ENCODE measurements at regions not wholly inside any gene's neighbourhood (a gene's known extent, or its start where the extent isn't known, plus 50 kb on each side); places are given as distances from the start of the nearest gene placed in this dataset.
"Not testable (repeated sequence)": the region's sequence is repeated elsewhere in the genome, so short reads cannot be mapped to it uniquely, and the experiment has no call there.

- no peaks in the 10 kb centered on the region for H3K36me3 Mint-ChIP-seq
- no peaks in the 10 kb centered on the region for H3K4me1 Mint-ChIP-seq
- no peak overlapping the region for H3K27ac Mint-ChIP-seq
- peaks cover 8% of the 10 kb centered on the region for H3K27me3 Mint-ChIP-seq
- H3K9me3 Mint-ChIP-seq = no peaks in the 10 kb centered on the region
- CTCF ChIA-PET = no interaction called here
- no peak for DNase-seq
- no peak overlapping the region for H3K4me3 Mint-ChIP-seq
Measured at GRCh38 chr5:130875656-130876055, 289.4 kb downstream of the HINT1 start.

- CTCF ChIA-PET = no interaction called here
- H3K4me3 Mint-ChIP-seq = no peak overlapping the region
- H3K4me1 Mint-ChIP-seq = no peaks in the 10 kb centered on the region
- no peaks in the 10 kb centered on the region for H3K36me3 Mint-ChIP-seq
- peaks cover 8% of the 10 kb centered on the region for H3K27me3 Mint-ChIP-seq
- no peaks in the 10 kb centered on the region for H3K9me3 Mint-ChIP-seq
- no peak overlapping the region for H3K27ac Mint-ChIP-seq
- no peak for DNase-seq
Measured at GRCh38 chr5:130874861-130875417, 290.1 kb downstream of the HINT1 start.

- H3K27me3 Mint-ChIP-seq = peaks cover 4% of the 10 kb centered on the region
- DNase-seq = peak; percentile 44
- H3K36me3 Mint-ChIP-seq = no peaks in the 10 kb centered on the region
- H3K4me3 Mint-ChIP-seq = no peak overlapping the region
- H3K4me1 Mint-ChIP-seq = no peaks in the 10 kb centered on the region
- CTCF ChIA-PET = interaction anchor here (0.7 to 3.2 kb wide), 20 partner anchors 10 to 548 kb away, joined by 3 to 33 read pairs (median 4); no protein-coding TSS in a partner anchor
- no peaks in the 10 kb centered on the region for H3K9me3 Mint-ChIP-seq
- H3K27ac Mint-ChIP-seq = no peak overlapping the region
Measured at GRCh38 chr5:130871346-130872086, 293.5 kb downstream of the HINT1 start.

DNA sequence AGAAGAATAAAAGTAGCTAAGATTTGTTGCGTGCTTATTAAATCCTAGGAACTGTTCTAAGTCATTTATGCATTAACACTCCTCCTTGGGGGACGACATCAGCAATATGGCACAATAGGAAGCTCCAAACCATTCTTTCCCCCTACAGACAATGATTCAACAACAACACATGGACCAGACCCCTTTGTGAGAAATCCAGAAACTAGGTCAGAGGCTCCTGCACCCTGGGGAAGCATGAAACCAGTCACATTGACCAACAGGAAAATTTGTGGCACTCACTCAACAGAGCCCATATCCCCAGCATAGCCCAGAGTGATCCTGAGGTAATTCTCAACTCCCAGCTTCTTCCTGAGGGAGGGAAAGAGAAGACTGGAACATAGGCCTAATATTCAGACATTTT lies 294.4 kb downstream of the HINT1 start:
- no peaks in the 10 kb centered on the region for H3K36me3 Mint-ChIP-seq
- CTCF ChIA-PET = interaction anchor here (1.0 to 3.2 kb wide), 9 partner anchors 12 to 240 kb away, joined by 3 to 33 read pairs (median 4); no protein-coding TSS in a partner anchor

GRCh38 chr5:130868186-130868840 lies 296.7 kb downstream of the HINT1 start:
- H3K27ac Mint-ChIP-seq = no peak overlapping the region
- no peaks in the 10 kb centered on the region for H3K9me3 Mint-ChIP-seq
- H3K36me3 Mint-ChIP-seq = no peaks in the 10 kb centered on the region
- DNase-seq = no peak
- H3K27me3 Mint-ChIP-seq = peaks cover 6% of the 10 kb centered on the region
- CTCF ChIA-PET = interaction anchor here (0.7 kb wide), 1 partner anchor 254 kb away, joined by 3 read pairs; no protein-coding TSS in a partner anchor
- H3K4me3 Mint-ChIP-seq = no peak overlapping the region
- no peaks in the 10 kb centered on the region for H3K4me1 Mint-ChIP-seq

More for the DNA sequence above, 294.4 kb downstream of the HINT1 start:
- H3K27ac Mint-ChIP-seq = no peak overlapping the region
- no peak for DNase-seq
- no peaks in the 10 kb centered on the region for H3K9me3 Mint-ChIP-seq
- no peak overlapping the region for H3K4me3 Mint-ChIP-seq
- H3K4me1 Mint-ChIP-seq = no peaks in the 10 kb centered on the region
- peaks cover 4% of the 10 kb centered on the region for H3K27me3 Mint-ChIP-seq

GRCh38 chr5:130845049-130845765 lies 319.8 kb downstream of the HINT1 start:
- no peaks in the 10 kb centered on the region for H3K27me3 Mint-ChIP-seq
- H3K36me3 Mint-ChIP-seq = no peaks in the 10 kb centered on the region
- no peak overlapping the region for H3K27ac Mint-ChIP-seq
- H3K4me1 Mint-ChIP-seq = no peaks in the 10 kb centered on the region
- peaks cover 6% of the 10 kb centered on the region for H3K9me3 Mint-ChIP-seq
- DNase-seq = no peak
- no peak overlapping the region for H3K4me3 Mint-ChIP-seq
- CTCF ChIA-PET = no interaction called here

GRCh38 chr5:130836729-130837649 lies 328.1 kb downstream of the HINT1 start:
- H3K27ac Mint-ChIP-seq = peak overlapping the region; percentile 34
- no peaks in the 10 kb centered on the region for H3K27me3 Mint-ChIP-seq
- H3K4me1 Mint-ChIP-seq = peaks cover 16% of the 10 kb centered on the region
- CTCF ChIA-PET = no interaction called here
- no peak for DNase-seq
- peak overlapping the region; percentile 74 for H3K4me3 Mint-ChIP-seq
- H3K9me3 Mint-ChIP-seq = no peaks in the 10 kb centered on the region
- H3K36me3 Mint-ChIP-seq = no peaks in the 10 kb centered on the region

GRCh38 chr5:130817598-130818384 lies 347.3 kb downstream of the HINT1 start:
- H3K4me3 Mint-ChIP-seq, H3K27me3 Mint-ChIP-seq, CTCF ChIA-PET, H3K27ac Mint-ChIP-seq, H3K9me3 Mint-ChIP-seq, H3K36me3 Mint-ChIP-seq: not testable (repeated sequence)
- peak; percentile 40 for DNase-seq
- peaks cover 13% of the 10 kb centered on the region for H3K4me1 Mint-ChIP-seq

DNA sequence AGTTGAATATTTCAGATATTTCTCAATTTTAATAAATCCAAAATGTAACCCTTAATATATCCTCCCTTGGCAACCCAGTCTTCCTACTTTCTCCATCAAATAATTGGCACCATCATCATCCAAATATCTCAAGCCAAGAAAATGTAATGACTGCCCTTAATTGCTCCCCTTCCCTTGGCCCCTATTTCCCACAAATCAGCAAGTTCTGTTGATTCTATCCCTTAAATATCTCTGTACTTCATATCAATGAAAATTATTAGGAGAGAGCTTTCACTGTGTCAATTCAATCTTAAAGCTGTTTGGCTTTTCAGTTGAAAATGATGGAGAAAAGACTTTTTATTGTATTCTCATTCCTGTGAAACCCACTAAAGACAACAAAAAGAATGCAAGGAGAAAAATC lies 349.8 kb downstream of the HINT1 start:
- Mint-ChIP-seq H3K27ac (no peak overlapping the region), H3K9me3 (peaks cover 5% of the 10 kb centered on the region), H3K4me1 (peaks cover 13% of the 10 kb centered on the region), H3K4me3 (no peak overlapping the region), H3K36me3 (peaks cover 2% of the 10 kb centered on the region), H3K27me3 (peaks cover 3% of the 10 kb centered on the region)
- CTCF ChIA-PET = no interaction called here
- no peak for DNase-seq

GRCh38 chr5:130808691-130809090 lies 356.4 kb downstream of the HINT1 start:
- Mint-ChIP-seq H3K9me3 (no peaks in the 10 kb centered on the region), H3K4me3 (no peak overlapping the region), H3K27me3 (peaks cover 3% of the 10 kb centered on the region), H3K36me3 (no peaks in the 10 kb centered on the region), H3K4me1 (no peaks in the 10 kb centered on the region), H3K27ac (no peak overlapping the region)
- CTCF ChIA-PET = no interaction called here
- no peak for DNase-seq

DNA sequence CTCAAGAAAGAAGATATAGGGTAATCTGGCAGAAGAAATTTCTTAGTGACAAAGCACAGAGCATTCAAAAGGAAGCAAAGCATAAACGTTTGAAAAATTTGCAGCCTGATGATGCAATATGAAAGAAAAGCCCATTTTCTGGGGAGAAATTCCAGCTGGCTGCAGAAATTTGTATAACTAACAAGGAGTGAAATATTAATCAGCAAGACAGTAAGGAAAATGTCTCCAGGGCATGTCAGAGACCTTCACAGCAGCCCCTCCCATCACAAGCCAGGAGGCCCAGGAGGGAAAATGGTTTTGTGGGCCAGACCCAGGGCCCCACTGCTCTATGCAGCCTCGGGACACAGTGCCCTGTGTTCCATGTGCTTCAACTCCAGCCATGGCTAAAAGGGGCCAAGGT lies 359.4 kb downstream of the HINT1 start:
- CTCF ChIA-PET = no interaction called here
- H3K9me3 Mint-ChIP-seq = no peaks in the 10 kb centered on the region
- no peak overlapping the region for H3K4me3 Mint-ChIP-seq
- no peaks in the 10 kb centered on the region for H3K36me3 Mint-ChIP-seq
- no peak overlapping the region for H3K27ac Mint-ChIP-seq
- H3K4me1 Mint-ChIP-seq = no peaks in the 10 kb centered on the region
- DNase-seq = no peak
- H3K27me3 Mint-ChIP-seq = no peaks in the 10 kb centered on the region

- CTCF ChIA-PET = no interaction called here
- Mint-ChIP-seq H3K4me1 (no peaks in the 10 kb centered on the region), H3K9me3 (no peaks in the 10 kb centered on the region), H3K4me3 (no peak overlapping the region), H3K27ac (no peak overlapping the region), H3K27me3 (no peaks in the 10 kb centered on the region), H3K36me3 (no peaks in the 10 kb centered on the region)
- DNase-seq = no peak
Measured at GRCh38 chr5:130805036-130805435, 360.0 kb downstream of the HINT1 start.

- Mint-ChIP-seq H3K36me3 (no peaks in the 10 kb centered on the region), H3K9me3 (no peaks in the 10 kb centered on the region), H3K4me1 (no peaks in the 10 kb centered on the region), H3K4me3 (no peak overlapping the region), H3K27me3 (no peaks in the 10 kb centered on the region), H3K27ac (no peak overlapping the region)
- CTCF ChIA-PET = no interaction called here
- DNase-seq = no peak
Measured at GRCh38 chr5:130801963-130802362, 363.1 kb downstream of the HINT1 start.

Measured in activated naive CD4-positive, alpha-beta T cell treated with anti-CD3 and anti-CD28 coated beads, Interleukin-2, amount 10 ng/mL, durations not matched to agents 7 days and 5 days (primary cell).